H54 (cell line): ENCODE measurements at regions not wholly inside any gene's neighbourhood (a gene's known extent, or its start where the extent isn't known, plus 50 kb on each side); places are given as distances from the start of the nearest gene placed in this dataset.
"Not testable (repeated sequence)": the region's sequence is repeated elsewhere in the genome, so short reads cannot be mapped to it uniquely, and the experiment has no call there.

ENCODE experiments used
- DNase-seq: peaks from one replicate; pipeline ENCODE4 v3.0.0; 2011; ENCODE audit warnings: low spot score, mixed read lengths; ENCODE audit not compliant: insufficient read length
- FAIRE-seq: peaks from 3 replicates; lab custom pipeline; 2011; peaks lifted over from hg19 to GRCh38; lab: Jason Lieb, UNC
- POLR2A ChIP-seq: IDR thresholded peaks from 2 replicates; pipeline ENCODE4 v1.6.1; 2011; ENCODE audit warnings: low read depth, mild to moderate bottlenecking, low read length

GRCh38 chr5:62168506-62169281 is 137.3 kb upstream of the KIF2A start:
- TF ChIP-seq POLR2A, result no peak
- FAIRE-seq, result no peak
- no peak for DNase-seq

- no peak for FAIRE-seq
- DNase-seq, result no peak
- no peak for TF ChIP-seq POLR2A
Measured at GRCh38 chr5:62178258-62178657, 127.7 kb upstream of the KIF2A start.

- DNase-seq, result no peak
- no peak for FAIRE-seq
- no peak for TF ChIP-seq POLR2A
Measured at GRCh38 chr5:62182802-62183201, 123.2 kb upstream of the KIF2A start.

- FAIRE-seq (no peak), DNase-seq (no peak)
- TF ChIP-seq POLR2A, result no peak
Measured at GRCh38 chr5:62183727-62184126, 122.3 kb upstream of the KIF2A start.

- DNase-seq, result no peak
- TF ChIP-seq POLR2A, result no peak
- FAIRE-seq, result no peak
Measured at GRCh38 chr5:62184444-62184843, 121.6 kb upstream of the KIF2A start.

GRCh38 chr5:62190173-62190572 is 115.8 kb upstream of the KIF2A start:
- DNase-seq (no peak), FAIRE-seq (no peak)
- TF ChIP-seq POLR2A, result no peak

- FAIRE-seq, result no peak
- DNase-seq, result no peak
- TF ChIP-seq POLR2A, result no peak
Measured at GRCh38 chr5:62190931-62191330, 115.1 kb upstream of the KIF2A start.

- DNase-seq (no peak), FAIRE-seq (no peak)
- no peak for TF ChIP-seq POLR2A
Measured at GRCh38 chr5:62192958-62193357, 113.0 kb upstream of the KIF2A start.

GRCh38 chr5:62196532-62196931 is 109.5 kb upstream of the KIF2A start:
- not testable (repeated sequence) for FAIRE-seq

GRCh38 chr5:62197697-62198096 is 108.3 kb upstream of the KIF2A start:
- TF ChIP-seq POLR2A, result no peak
- no peak for FAIRE-seq
- DNase-seq, result no peak

More at GRCh38 chr5:62196532-62196931, 109.5 kb upstream of the KIF2A start:
- DNase-seq, result not testable (repeated sequence)

- no peak for DNase-seq
- no peak for TF ChIP-seq POLR2A
- FAIRE-seq, result no peak
Measured at GRCh38 chr5:62198421-62198820, 107.6 kb upstream of the KIF2A start.

- TF ChIP-seq POLR2A, result no peak
- DNase-seq (no peak), FAIRE-seq (no peak)
Measured at GRCh38 chr5:62199792-62200716, 106.0 kb upstream of the KIF2A start.

- FAIRE-seq (no peak), DNase-seq (peak; percentile 9)
- TF ChIP-seq POLR2A, result no peak
Measured at GRCh38 chr5:62206150-62206829, 99.7 kb upstream of the KIF2A start.
